ENCODE measurements at regions not wholly inside any gene's neighbourhood (a gene's known extent, or its start where the extent isn't known, plus 50 kb on each side); places are given as distances from the start of the nearest gene placed in this dataset.

DNA sequence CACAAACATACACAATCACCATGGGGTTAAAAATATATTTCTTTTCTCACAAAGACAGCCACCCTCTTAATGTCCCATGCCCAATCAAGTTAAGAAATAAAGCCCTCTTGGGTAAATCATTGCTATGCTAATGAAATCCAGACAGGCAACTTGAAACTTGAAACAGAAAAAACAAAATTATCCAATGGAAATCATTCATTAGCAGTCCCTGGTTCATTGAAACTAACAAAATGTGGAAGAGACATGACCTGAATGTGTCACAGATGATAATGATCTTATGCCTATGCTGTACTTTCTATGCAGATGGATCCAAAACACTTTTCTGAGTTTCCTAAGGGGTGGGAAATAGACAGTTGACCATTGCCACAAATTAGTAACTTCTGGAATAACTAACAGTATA lies 983.7 kb downstream of the MCTP2 start:
- no peak overlapping the region for H3K27ac ChIP-seq
- TF ChIP-seq, protein P1, sequence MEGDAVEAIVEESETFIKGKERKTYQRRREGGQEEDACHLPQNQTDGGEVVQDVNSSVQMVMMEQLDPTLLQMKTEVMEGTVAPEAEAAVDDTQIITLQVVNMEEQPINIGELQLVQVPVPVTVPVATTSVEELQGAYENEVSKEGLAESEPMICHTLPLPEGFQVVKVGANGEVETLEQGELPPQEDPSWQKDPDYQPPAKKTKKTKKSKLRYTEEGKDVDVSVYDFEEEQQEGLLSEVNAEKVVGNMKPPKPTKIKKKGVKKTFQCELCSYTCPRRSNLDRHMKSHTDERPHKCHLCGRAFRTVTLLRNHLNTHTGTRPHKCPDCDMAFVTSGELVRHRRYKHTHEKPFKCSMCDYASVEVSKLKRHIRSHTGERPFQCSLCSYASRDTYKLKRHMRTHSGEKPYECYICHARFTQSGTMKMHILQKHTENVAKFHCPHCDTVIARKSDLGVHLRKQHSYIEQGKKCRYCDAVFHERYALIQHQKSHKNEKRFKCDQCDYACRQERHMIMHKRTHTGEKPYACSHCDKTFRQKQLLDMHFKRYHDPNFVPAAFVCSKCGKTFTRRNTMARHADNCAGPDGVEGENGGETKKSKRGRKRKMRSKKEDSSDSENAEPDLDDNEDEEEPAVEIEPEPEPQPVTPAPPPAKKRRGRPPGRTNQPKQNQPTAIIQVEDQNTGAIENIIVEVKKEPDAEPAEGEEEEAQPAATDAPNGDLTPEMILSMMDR (IDR thresholded peaks at IDR 0.05): no peak
- TF ChIP-seq ZFX (IDR thresholded peaks at IDR 0.05; ENCODE audit: borderline replicate concordance): no peak

DNA sequence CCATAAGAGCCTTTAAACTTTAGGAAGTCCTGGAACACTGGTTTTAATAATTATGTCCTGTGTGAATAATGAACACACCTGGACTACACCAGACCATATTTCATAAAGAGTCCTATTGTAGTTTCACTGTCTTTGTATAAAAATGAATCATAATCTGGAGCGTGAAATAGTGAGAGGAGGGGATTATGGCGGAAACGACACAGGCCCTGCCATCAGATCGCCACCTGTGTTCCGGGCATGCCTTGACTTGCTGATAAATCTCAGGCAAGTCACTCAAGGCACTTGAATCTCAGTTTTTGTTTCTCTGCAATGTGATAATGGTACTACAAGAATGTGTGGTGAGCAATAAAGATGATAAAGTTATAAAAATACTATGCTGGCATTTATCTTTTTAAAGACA lies 995.5 kb downstream of the MCTP2 start:
- TF ChIP-seq, protein P1 (IDR thresholded peaks at IDR 0.05): no peak
- H3K27ac ChIP-seq: no peak overlapping the region

DNA sequence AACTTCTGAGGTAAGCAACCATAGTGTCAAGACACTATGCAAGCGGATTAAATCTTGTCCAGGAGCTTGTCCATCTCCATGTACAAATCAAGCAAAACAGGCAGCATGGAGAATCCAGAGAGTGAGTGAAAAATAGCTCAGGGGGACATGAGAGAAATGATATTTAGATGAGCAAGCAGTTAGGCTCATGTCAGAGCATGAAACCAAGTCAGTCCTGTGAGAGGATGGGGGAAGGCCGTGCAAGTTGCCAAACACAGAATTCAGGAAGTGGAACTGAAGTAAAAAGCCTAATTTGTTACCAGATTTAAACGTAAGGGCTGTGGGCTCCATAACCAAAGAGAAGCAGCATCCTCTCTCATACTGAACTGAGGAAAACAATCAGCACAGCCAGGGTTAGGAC lies 995.9 kb downstream of the MCTP2 start:
- TF ChIP-seq, protein P1 (IDR thresholded peaks at IDR 0.05): no peak
- no peak for TF ChIP-seq ZFX (IDR thresholded peaks at IDR 0.05; ENCODE audit: borderline replicate concordance)
- H3K27ac ChIP-seq: no peak overlapping the region

DNA sequence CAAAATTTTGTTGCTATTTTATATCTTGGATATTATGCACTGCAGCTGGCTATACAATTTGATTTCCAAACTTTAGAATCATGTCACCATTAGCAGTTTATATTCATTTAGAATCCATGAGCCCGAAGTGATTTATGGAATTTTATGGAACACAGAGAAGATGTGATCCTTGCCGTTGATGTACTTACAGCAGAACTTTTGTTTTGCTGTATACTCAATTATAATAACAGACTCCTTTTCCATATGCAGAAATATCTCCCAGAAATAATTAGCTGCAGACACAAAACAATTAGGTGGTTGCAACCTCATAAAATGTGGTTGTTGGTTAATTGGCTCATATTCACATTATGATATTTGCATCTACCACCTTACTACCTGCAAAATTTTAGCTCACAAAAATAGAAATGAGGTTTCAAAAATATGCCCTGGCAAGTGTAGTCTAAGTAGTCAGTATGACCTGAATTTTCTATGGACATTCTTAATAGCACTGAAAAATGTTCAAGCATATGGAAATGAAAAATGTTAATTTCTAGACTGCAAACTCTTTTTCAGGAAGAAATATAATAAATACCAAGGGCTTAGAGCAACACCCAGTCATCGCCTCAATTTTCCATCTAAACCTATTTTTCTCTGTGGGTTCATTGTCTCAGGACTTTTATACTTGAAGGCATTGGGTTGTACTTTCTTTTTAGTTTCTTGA lies 997.6 kb downstream of the MCTP2 start:
- no peak overlapping the region for H3K27ac ChIP-seq
- no peak for TF ChIP-seq ZFX (IDR thresholded peaks at IDR 0.05; ENCODE audit: borderline replicate concordance)
- TF ChIP-seq, protein P1 (IDR thresholded peaks at IDR 0.05): no peak

DNA sequence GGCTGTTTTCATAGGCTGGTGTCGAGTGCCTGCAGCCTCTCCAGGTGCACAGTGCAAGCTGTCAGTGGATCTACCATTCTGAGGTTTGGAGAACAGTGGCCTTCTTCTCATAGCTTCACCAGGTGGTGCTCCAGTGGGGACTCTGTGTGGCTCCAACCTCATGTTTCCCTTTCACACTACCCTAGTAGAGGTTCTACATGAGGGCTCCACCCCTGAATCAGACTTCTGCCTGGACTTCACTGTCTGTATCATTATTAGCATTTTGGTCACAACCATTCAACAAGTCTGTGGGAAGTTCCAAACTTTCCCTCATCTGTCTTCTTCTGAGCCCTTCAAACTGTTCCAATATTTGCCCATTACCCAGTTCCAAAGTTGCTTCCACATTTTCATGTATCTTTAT lies 1003.7 kb downstream of the MCTP2 start:
- TF ChIP-seq, protein P1 (IDR thresholded peaks at IDR 0.05): no peak
- no peak for TF ChIP-seq ZFX (IDR thresholded peaks at IDR 0.05; ENCODE audit: borderline replicate concordance)
- H3K27ac ChIP-seq: no peak overlapping the region

DNA sequence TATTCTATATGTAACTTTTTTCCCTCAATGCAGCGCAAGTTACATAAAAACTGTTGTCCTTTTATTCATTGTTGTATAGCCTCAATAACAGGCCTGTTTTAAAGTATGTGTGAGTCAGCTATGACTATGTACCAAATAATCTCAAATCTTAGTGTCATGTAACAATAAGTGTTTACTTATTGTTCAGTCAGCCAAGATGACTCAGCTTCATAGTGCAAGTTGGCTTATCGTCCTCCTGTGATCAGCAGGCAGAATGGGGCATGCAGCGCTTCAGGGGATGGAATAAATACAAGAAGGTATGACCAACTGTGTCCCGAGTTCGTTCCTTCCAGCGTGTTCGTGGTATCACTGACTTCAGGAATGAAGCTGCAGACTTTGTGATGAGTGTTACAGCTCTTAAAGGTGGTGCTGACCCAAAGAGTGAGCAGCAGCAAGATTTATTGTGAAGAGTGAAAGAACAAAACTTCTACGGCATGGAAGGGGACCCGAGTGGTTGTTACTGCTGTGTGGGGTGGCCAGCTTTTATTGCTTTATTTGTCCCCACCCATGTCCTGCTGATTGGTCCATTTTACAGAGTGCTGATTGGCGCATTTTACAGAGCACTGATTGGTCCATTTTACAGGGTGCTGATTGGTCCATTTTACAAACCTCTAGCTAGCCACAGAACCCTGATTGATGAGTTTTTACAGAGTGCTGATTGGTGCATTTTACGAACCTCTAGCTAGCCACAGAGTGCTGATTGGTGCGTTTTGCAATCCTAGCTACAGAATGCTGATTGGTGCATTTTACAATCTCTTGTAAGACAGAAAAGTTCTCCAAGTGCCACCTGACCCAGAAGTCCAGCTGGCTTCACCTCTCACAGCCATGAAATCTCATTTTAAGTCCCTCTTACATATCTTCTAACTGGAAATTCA lies 1016.0 kb downstream of the MCTP2 start:
- no peak for TF ChIP-seq ZFX (IDR thresholded peaks at IDR 0.05; ENCODE audit: borderline replicate concordance)
- TF ChIP-seq, protein P1 (IDR thresholded peaks at IDR 0.05): no peak
- H3K27ac ChIP-seq: peak overlapping the region; percentile 23; the same call in 1 of the 2 replicates

DNA sequence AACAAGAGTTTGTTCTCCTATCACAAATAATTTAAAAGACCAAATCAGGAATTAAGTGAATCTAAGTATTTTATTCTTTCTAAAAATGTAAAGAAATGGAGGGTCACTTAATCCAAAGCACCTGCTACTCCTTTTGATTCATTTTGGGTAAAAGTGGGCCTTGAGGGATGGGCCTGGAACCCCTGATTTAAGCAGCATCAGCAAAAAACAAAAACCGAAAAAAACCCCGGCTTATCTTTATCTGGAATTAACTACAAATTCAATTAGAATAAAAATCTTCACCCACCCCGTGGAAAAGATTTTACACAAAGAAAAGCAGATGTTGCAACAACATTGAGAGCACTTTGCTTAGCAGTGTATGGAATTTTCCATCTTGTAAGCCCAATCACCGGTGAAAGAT lies 1018.2 kb downstream of the MCTP2 start:
- H3K27ac ChIP-seq: no peak overlapping the region
- TF ChIP-seq, protein P1 (IDR thresholded peaks at IDR 0.05): no peak
- no peak for TF ChIP-seq ZFX (IDR thresholded peaks at IDR 0.05; ENCODE audit: borderline replicate concordance)

Data from 22Rv1 (cell line).